ENCODE measurements at regions not wholly inside any gene's neighbourhood (a gene's known extent, or its start where the extent isn't known, plus 50 kb on each side); places are given as distances from the start of the nearest gene placed in this dataset.
A peak's percentile ranks its signal among the peaks of the same experiment; 100 is the strongest.
"Not testable (repeated sequence)": the region's sequence is repeated elsewhere in the genome, so short reads cannot be mapped to it uniquely, and the experiment has no call there.

DNA sequence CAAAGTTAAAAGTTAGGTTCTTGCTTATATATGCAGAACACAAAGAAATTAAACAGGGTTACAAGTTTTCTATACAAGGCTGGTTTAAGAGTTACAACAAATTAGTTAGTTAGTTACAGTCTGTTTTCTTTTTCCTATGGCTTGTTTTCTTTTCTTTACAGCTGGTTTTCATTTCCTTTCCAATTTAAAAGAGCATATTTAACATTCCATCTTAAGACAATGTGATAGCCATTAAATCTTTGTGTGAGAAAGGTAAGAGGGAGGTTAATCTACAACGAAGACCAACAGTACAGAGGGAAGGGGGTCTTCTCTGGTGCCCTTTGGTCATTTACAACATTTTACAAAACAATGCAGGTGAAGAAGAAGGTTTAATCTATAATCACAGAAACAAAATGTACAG lies 290.6 kb downstream of the ZNF674 start:
- DNase-seq (ENCODE audit: extremely low read depth in 1 of 11, low read depth in 9 of 11, low spot score in 4 of 11) = peak in 9 of 11 donors; percentile 5 to 18 (median 10)

DNA sequence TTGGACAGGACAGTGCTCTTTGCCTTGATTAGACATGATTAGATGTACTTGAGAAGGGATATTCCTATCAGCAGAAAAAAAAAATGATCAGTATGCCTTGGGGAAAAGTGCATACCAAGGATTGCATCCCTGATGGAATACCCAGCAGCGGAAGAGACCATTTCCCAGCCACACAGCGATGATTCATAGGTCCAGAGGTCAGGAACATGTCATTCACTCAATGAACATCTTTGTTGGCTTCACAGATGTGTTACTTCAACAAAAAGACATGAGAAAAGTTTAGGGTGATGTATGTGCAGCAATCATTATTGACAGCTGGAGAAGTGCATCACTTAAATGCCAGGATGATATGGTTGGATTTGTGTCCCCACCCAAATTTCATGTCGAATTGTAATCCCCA lies 293.5 kb downstream of the ZNF674 start:
- no peak for DNase-seq (ENCODE audit: extremely low read depth in 1 of 11, low read depth in 9 of 11, low spot score in 4 of 11)

DNA sequence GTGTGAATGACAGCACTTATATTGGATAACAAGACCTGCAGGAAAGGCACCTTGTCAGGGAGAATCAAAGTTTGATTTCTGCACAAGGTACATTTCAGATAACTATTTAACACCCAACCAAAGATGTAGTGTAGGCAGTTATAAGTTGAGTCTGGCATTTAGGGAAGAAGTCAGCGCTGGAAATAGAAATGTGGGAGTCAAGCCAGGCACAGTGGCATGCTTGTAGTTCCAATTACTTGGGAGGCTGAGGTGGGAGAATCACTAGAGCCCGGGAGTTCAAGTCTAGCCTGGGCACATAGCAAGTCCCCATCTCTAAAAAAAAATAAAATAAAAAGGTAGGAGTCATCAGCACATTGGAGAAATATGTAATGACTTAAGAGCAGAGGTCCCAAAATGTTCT lies 295.1 kb downstream of the ZNF674 start:
- no peak for DNase-seq (ENCODE audit: extremely low read depth in 1 of 11, low read depth in 9 of 11, low spot score in 4 of 11)

DNA sequence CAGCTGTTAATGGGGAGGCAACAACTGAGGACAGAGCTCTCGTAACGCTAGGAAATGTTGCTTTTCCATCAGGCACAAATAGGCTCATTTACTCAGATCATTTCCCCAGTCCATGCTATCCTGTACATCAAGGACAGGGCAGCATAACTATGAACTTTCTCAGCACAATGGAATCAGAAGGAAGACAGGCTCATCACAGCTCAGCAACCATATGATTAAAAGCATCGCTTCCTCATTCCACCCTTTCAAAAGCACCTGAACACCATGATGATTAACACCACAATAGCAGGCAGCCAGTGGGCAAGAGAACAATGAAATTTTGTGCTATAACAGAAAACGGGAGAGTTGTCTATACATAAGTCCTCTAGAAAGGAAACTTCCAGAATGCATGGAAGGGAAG lies 297.8 kb downstream of the ZNF674 start:
- DNase-seq (ENCODE audit: extremely low read depth in 1 of 11, low read depth in 9 of 11, low spot score in 4 of 11) = no peak

DNA sequence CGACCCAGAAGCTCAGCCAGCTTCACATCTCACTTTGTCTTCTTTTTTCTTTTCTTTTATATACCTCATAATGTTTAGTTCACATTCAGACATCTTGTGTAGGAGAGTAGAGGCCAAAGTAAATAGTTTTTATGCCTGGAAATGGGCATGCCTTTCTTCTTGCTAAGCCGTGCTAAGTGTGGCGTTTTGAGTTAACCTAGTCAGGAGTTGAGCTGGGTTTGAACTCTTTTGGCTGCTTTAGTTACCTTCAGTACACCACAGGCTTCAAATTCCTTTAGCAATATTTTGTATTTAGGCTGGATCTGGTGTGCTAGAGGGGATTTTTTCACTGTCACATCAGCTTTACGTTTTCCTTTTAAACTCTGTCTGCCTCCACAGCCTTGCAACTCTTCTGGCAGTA lies 300.8 kb downstream of the ZNF674 start:
- no peak for DNase-seq (ENCODE audit: extremely low read depth in 1 of 11, low read depth in 9 of 11, low spot score in 4 of 11)

DNA sequence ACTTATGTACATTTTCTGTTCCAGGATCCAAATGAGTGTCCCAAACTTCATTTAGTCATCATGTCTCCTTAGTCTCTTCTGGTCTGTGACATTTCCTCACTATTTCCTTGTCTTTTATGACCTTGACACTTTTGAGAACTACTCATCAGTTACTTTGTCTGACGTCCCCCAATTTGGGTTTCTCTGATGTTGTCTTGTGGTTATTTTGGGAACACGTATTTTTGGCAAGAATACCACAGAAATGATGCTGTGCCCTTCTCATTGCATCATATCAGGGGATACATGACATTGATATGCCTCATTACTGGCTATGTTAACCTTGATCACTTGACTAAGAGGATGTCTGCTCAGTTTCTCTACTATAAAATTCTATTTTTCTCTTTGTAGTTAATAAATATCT lies 308.8 kb downstream of the ZNF674 start:
- no peak for DNase-seq (ENCODE audit: extremely low read depth in 1 of 11, low read depth in 9 of 11, low spot score in 4 of 11)

DNA sequence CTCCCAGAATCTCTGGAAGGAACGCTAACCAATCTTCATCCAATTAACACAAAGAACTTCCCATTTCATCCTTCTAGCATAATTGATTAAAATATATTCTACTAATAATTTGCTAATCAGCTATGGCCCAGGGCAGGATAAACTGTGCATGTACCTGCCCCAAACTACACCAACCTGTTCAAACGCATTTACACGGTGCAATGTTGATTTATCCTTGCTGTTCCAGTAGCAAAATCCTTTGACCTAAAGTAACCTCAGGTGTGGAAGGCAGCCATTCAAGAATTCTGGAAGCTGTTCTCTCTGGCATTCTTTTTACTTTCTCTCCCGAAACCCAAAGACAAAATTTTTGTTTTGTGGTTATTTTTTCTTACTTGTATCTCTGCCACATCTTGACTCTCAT lies 309.4 kb downstream of the ZNF674 start:
- no peak for DNase-seq (ENCODE audit: extremely low read depth in 1 of 11, low read depth in 9 of 11, low spot score in 4 of 11)

DNA sequence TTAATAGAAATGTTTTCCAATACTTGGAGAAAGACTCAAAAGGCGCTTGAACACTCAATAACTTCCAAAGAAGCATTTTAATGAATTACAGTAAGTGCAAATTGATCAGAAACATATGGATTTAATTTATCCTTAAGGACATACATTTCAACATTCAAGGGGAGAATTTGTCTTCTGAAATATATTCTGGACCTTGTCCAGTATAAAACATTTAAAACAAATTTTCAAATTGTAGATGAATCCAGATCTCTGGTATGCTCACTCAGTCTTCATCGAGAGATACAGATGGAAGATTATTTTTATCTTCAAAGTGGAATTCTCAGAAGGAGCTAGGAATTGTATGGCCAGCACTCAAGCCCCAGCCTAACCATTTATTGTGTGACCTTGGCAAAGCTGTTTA lies 310.4 kb downstream of the ZNF674 start:
- DNase-seq (ENCODE audit: extremely low read depth in 1 of 11, low read depth in 9 of 11, low spot score in 4 of 11) = no peak

DNA sequence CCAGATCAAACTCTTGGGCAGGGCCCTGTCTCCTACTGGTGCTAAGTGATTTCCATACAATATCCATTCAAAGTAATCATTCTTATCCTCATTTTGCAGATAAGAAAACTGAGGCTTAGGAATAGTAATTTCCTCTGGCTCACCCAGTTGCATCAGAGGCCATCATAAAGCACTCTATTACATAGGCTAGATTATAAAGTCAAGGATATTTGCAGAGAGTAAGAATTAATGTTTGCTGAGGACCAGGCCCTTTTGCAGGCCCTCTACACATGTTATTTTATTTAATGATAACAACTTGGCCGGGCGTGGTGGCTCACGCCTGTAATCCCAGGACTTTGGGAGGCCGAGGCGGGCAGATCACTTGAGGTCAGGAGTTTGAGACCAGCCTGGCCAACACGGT lies 316.8 kb downstream of the ZNF674 start:
- no peak for DNase-seq (ENCODE audit: extremely low read depth in 1 of 11, low read depth in 9 of 11, low spot score in 4 of 11)

DNA sequence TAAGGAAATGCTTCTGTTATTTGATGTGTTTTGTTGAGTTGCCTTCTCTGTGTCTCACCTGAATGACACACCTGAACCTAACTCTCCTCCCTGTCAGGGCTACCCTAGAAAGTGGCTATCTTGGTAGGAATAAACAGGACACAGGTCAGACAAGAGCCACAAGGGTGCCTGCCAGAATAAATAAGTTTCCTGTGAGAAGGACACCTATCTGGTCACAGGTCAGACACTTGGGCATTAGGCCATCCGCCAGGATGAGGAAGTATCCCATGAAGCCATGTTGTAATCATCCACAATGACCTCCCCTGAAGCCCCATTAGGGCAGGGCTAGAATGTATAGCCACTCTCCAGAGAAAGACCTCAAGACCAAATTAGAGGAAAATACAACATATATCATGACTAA lies 318.8 kb downstream of the ZNF674 start:
- no peak for DNase-seq (ENCODE audit: extremely low read depth in 1 of 11, low read depth in 9 of 11, low spot score in 4 of 11)

DNA sequence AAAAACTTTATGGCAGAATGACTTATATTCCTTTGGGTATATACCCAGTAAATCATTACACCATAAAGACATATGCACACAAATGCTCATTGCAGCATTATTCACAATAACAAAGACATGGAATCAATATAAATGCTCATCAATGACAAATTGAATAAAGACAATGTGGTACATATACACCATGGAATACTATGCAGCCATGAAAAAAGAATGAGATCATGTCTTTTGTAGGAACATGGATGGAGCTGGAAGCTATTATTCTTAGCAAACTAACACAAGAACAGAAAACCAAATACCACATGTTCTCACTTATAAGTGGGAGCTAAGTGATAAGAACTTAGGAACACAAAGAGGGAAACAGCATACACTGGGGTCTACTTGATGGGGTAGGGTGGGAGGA lies 321.7 kb downstream of the ZNF674 start:
- not testable (repeated sequence) for DNase-seq (ENCODE audit: extremely low read depth in 1 of 11, low read depth in 9 of 11, low spot score in 4 of 11)

DNA sequence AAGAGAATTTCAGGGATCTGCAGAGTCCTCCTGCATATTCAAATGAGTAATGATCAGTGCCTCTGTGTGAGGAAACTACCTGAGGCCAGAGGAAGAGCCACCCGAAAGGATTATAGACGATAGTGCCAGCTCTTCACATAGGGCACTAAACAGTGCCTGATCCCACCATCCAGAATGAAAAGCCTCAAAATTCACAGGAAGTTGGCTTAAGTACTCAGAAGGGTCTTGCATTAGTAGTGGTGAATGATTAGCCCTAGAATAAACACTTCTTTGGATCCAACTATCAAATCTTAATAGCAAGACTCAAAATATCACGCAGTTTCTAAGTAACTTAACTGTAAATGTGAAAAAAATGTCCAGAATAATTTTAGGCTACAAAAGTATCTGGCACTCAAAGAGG lies 324.4 kb downstream of the ZNF674 start:
- no peak for DNase-seq (ENCODE audit: extremely low read depth in 1 of 11, low read depth in 9 of 11, low spot score in 4 of 11)

DNA sequence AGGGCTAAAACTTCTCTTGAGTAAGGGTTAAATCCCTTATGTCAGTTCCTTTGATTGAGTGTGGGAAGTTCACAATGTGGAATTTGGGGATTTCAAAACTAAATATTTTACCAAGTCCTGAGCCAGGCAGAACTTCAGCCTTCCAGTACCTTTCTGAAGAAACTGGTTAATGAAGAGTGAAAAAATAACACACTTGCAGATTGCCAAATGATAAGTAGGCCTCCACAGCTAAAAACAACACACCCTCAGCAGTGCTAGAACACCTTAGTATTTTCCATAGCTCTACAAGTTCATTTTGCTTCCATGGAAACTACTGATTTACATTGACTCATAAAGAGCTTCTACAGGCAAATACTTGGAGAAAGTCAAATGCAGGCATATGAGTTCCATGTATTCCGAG lies 326.8 kb downstream of the ZNF674 start:
- DNase-seq (ENCODE audit: extremely low read depth in 1 of 11, low read depth in 9 of 11, low spot score in 4 of 11) = no peak

DNA sequence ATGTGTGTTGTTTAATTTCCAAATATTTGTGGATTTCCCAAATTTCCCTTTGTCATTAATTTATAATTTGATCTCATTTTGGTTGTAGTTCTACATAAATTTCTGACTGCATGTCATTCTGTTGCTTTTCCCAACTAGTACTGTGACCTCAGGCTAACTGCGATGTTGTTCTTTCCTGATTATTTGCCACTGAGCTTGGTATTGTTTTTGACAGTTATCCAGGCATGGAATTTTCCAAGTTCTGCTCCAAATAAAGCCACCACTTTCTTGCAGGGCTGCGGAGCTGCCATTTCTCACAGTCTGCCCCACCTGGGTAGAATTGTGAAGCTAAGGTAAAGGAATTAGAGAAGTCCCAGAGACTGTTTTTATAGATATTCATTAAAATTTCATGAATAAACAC lies 328.8 kb downstream of the ZNF674 start:
- no peak for DNase-seq (ENCODE audit: extremely low read depth in 1 of 11, low read depth in 9 of 11, low spot score in 4 of 11)

DNA sequence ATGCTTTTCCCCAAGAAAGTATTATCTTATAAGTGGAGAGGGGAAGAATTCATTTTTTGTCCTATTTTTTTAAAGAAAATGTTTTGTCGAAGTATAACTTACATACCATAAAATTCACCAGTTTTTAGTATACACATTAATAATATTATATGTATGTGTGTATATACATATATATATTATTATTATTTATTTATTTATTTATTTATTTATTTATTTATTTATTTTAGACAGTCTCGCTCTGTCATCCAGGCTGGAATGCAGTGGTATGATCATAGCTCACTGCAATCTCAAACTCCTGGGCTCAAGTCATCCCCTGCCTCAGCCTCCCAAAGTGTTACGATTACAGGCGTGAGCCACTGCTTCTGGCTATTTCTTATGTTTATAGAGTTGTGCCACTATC lies 334.1 kb downstream of the ZNF674 start:
- DNase-seq (ENCODE audit: extremely low read depth in 1 of 11, low read depth in 9 of 11, low spot score in 4 of 11) = no peak

DNA sequence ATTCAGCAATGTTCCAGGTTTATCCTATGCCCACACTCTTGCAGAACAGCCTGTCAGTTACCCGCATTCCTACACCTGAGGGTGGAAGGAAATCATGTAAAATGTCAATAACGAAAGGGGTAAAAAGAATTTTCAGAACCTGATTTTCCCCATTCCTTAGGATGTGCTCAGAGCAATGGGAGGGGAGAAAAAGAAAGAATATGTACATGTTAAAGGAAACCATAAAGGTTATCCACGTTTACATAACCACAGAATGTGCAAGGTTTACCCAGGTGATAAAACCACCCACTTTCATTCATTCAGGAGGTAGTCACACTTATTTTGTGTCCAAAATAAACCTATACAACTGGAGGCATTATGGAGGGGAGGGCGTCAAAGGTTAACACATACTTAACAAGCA lies 335.5 kb downstream of the ZNF674 start:
- DNase-seq (ENCODE audit: extremely low read depth in 1 of 11, low read depth in 9 of 11, low spot score in 4 of 11) = no peak

DNA sequence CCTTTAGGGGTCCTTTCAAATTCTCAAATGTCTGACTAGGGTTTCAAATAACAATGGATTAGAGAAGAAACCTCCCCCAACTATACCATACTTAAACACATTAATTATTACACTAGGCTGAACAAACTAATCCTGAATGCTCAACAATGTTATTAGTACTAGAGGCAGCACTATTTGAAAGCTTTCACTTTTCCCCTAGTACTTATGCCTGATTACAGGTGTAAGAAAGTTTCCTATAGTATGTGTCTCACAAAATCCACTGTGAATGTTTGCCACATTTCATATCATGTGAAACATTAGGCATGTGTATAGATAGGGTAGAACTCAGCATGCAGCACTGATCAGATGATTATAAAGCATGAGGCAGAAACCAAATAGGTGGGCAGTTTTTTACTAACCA lies 336.2 kb downstream of the ZNF674 start:
- DNase-seq (ENCODE audit: extremely low read depth in 1 of 11, low read depth in 9 of 11, low spot score in 4 of 11) = no peak

DNA sequence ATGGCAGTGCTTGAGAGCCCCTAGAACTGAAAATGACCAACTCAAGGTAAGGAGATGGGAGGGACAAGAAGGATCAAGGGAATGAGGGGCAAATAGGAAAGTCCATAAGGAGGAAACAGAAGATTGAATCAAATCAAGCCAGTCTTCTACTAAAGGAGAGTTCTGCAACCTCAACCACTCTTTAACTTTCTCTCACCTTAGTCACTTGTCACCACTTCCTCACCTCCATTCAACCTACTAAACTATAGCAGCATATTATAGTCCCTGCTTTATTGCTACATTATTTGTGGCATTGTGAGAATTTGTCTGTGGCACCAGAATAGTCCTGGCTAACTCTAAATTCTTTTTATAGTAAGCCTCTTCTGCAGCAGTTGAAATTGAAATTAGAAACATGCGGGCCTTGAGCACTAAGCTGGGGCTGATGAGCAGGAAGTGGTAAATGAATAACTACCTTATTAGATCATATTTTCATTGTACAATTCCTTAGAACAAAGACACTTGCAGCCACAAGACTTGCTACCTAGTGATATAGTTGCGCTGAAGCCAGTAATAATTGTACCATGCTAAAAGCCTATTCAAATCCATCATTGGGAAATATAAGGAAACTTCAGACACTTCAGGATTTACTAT lies 336.9 kb downstream of the ZNF674 start:
- DNase-seq (ENCODE audit: extremely low read depth in 1 of 11, low read depth in 9 of 11, low spot score in 4 of 11) = no peak

DNA sequence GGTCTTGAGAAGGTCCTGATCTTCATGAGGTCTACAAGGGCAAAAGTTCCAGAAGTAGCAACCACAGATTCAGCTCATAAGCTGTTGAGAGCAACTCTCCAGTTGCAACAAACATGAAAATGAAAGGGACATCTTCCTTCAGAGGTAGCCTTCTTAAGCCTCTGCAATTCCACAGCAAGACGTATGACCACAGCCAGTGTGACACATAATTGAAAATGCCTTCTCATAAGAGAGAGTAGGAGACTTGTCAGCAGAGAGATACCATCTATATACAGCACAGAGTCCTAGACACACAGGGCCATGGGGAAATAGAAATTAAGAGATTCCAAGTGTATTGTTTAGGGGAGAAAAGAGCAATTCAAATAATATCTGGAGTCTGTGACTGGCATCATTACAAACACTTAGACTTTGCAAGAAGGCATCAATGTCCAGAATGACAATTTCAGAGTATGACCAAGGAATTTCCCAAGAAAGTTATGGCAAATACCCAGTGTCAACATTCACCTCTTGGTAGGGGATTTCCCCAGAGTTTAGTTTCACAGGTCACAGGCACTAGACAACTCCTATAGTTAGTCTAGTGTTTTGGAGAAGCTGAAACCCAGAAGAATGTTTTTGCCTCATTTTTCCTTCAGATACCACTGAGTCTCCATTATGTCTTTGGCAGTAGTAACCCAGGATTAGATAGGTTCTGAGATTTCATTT lies 340.3 kb downstream of the ZNF674 start:
- no peak for DNase-seq (ENCODE audit: extremely low read depth in 1 of 11, low read depth in 9 of 11, low spot score in 4 of 11)

DNA sequence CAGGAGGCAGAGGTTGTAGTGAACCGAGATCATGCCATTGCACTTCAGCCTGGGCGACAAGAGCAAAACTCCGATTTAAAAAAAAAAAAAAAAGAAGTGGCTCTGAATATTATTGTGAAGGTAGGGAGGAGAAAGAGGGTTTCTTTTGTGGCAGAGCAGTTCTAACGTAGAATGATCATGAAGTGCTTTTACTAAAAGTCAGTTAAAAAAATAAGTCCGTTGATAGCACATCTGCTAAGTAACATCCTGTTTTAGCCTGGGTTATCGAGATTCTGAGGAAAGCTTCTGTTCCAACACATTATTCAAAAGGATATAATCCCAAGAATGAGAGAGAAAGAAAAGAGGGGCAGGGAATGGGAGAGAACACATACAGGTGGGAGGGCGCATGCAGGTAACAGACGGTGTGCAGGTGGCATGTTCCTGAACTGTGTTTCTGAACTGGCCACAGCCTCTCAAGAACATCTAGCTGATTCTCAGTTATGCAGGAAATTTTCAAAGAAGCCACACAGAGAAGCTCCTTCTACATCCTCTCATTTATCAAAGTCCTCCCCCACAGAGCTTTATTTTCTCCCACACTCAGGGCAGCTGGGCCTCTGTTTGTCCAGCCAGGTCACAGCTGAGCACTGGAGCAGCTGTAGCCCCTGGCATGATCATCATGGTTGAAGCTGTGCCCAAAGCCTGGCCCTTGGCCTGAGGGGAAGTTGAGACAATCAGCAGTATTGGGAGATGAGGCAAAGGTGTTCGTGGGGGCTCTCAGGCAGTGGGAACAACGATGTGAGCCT lies 342.3 kb downstream of the ZNF674 start:
- DNase-seq (ENCODE audit: extremely low read depth in 1 of 11, low read depth in 9 of 11, low spot score in 4 of 11) = peak in 5 of 11 donors; percentile 8 to 22 (median 12)
